GM19043 (cell line): ENCODE measurements at regions not wholly inside any gene's neighbourhood (a gene's known extent, or its start where the extent isn't known, plus 50 kb on each side); places are given as distances from the start of the nearest gene placed in this dataset.
A peak's percentile ranks its signal among the peaks of the same experiment; 100 is the strongest.
"Not testable (repeated sequence)": the region's sequence is repeated elsewhere in the genome, so short reads cannot be mapped to it uniquely, and the experiment has no call there.

Experiments
- ATAC-seq: cut with Tn5 transposase; IDR thresholded peaks from one replicate; pipeline ENCODE4 v1.9.1; 2021; ENCODE audit warnings: low read depth; ENCODE audit not compliant: unreplicated experiment

DNA sequence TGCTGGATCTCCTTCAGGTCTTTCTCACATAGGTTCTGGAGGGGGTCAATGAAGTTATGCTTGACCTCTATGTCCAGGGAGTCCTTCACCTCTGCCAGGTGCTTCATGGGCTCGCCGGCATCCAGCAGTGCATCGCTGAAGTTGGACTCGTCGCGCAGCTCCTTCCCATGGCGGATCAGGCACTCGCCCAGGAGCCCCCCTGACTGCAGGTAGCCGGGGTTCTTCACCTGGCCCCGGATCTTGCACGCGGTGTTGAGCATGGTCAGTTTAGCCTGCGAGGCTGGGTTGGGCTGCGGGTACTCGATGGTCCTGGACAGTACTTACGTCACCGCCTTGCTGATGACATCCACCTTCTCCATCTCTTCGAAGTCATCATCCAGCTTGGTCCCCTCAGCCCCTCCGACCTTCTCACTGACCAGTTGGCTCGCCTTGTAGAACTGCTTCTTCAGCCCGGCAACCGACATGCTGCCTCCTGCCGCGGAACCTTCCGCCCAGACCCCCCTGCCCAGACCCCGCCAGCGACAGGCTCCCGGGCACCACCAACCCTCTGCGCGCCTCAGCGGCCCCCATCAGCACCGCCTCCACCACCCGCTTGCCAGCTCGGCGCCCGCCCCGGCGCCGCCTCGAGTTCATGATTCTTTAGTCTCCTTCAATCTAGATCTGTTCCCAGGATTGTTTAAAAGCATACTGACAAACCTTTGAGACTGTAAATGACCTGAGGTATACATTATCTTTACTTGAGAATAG, 99.8 kb downstream of the KPNA2 start:
- no peak for ATAC-seq

GRCh38 chr17:68141050-68141449, 105.5 kb downstream of the KPNA2 start:
- no peak for ATAC-seq

DNA sequence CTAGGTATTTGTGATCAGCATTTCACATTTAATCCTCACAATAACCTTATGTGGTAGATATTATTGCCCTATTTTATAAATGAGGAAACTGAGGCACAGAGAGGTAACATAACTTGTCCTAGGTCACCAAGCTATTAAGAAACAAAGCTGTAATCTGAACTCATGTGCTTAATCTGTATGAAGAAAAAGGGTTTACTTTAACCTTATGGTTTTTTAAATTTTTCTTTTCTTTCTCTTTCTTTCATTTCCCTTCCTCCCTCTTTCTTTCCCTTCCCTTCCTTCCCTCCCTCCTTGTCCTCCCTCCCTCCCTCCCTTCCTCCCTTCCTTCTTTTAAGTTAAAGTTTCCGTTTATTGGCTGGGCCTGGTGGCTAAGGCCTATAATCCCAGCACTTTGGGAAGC, 105.2 kb upstream of the AMZ2 start:
- ATAC-seq, result no peak

DNA sequence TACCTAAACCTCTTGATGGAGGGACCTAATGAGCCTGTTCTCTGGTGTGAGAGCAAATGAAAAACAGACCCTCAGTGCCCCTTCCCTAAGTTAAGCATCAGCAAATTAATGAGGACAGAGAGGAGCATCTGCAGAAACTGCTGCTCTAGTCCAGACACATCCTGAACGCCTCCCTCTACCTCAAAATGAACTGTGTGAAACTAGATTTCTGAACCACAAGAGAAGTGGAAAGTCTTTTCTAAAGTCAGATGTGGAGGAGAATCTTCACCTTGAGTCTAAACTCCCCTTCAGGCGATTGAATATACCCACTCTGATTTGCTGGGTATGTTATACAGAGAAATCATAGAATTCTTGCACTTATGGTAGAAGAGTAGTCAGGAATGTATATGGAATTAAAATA, 104.4 kb upstream of the AMZ2 start:
- no peak for ATAC-seq

DNA sequence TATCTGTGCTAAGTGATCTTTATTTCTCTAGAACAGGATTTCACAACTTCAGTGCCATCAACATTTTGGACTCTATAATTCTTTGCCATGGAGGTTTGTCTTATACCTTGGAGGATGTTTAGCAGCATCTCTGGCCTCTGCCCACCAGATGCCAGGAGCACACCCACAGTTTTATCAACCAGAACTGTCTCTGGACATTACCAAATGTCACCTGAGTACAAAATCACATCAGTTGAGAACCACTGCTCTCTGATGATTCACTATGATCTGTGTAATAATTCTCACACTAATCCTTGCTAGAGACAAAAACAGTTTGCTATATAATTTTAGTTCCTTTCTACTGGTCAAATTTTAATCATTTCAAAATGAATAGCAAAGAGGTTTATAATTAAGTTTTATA, 102.8 kb upstream of the AMZ2 start:
- no peak for ATAC-seq

DNA sequence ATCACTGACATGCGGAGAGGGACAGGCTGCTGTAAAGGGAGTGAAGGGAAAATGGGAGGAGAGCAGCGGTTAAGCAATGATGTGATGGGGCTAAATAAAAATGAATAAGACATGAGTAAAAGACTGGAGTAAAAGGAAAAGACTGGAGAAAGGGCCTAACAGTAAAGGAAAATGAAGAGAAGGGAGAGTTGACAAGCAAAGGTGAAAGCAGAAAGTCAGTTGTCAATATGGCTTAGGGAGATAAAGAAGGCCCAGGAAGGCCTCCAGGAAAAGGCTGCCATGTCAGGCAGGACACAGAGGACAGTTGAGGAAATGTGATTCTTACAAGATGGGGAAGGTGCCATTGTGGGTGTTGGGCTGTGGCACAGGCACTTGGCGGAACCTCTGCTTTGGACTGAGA, 98.9 kb upstream of the AMZ2 start:
- no peak for ATAC-seq

- no peak for ATAC-seq
Measured at GRCh38 chr17:68152161-68152571, 95.7 kb upstream of the AMZ2 start.

DNA sequence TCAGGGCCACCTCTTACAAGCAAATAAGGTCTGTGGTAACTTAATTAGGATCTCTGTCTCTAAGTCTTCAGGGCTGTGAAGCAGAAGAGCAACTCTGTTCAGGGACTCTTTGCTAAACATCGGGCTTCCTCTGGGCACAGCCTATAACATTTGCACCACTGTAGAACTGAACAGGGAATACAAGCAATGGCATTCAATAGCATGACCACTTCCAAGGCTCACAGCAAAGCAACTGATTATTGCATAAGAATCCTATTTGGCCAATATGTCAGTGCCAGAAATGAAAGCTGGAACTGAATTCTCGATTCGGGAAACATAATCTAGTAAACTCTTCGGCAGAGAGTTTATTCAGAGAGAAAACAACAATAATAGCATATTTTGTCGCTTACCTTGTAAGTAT, 92.2 kb upstream of the AMZ2 start:
- ATAC-seq, result no peak

- no peak for ATAC-seq
Measured at GRCh38 chr17:68161644-68162428, 86.0 kb upstream of the AMZ2 start.

DNA sequence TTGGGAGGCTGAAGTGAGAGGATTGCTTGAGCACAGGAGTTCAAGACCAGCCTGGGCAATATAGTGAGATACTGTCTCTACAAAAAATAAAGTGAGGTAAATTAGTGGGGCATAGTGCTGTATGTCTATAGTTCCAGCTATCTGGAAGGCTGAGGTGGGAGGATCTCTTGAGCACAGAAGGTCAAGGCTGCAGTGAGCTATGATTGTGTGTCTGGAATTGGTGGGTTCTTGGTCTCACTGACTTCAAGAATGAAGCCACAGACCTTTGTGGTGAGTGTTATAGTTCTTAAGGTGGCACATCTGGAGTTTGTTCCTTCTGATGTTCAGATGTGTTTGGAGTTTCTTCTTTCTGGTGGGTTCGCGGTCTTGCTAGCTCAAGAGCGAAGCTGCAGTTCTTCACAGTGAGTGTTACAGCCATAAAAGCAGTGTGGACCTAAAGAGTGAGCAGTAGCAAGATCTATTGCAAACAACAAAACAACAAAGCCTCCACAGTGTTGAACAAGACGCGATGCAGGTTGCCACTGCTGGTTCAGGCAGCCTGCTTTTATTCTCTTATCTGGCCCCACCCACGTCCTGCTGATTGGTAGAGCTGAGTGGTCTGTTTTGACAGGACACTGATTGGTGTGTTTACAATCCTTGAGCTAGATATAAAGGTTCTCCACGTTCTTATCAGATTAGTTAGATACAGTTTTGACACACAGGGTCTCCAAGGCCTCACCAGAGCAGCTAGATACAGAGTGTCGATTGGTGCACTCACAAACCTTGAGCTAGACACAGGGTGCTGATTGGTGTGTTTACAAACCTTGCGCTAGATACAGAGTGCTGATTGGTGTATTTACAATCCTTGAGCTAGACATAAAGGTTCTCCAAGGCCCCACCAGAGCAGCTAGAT, 79.3 kb upstream of the AMZ2 start:
- not testable (repeated sequence) for ATAC-seq

DNA sequence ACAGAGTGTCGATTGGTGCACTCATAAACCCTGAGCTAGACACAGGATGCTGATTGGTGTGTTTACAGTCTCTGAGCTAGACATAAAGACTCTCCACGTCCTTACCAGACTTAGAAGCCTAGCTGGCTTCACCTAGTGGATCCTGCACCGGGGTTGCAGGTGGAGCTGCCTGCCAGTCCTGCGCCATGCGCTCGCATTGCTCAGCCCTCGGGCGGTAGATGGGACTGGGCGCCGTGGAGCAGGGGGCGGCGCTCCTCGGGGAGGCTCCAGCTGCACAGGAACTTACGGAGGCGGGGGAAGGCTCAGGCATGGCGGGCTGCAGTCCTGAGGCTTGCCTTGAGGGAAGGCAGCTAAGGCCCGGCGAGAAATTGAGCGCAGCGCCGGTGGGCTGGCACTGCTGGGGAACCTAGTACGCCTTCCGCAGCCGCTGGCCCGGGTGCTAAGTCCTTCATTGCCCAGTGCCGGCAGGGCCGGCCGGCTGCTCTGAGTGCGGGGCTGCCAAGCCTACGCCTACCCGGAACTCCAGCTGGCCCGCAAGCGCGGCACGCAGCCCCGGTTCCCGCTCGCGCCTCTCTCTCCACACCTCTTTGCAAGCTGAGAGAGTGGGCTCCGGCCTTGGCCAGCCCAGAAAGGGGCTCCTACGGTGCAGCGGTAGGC, 78.5 kb upstream of the AMZ2 start:
- not testable (repeated sequence) for ATAC-seq

DNA sequence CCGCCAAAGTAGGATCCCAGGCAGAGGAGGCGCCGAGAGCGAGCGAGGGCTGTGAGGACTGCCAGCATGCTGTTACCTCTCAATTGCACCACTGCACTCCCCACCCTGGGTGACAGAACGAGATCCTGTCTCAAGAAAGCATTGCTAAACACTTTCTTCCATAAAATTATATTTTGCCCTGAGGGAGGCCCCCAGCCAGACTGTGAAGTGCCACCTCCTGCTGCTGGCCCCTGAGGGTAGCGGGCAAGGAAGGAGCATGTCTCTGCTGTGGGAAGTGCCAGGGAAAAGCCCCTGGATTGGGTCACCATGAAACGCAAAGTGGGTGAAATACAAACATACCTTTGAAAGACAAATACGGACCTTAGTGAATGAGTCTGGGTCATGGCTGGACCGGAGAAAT, 78.0 kb upstream of the AMZ2 start:
- ATAC-seq, result no peak

DNA sequence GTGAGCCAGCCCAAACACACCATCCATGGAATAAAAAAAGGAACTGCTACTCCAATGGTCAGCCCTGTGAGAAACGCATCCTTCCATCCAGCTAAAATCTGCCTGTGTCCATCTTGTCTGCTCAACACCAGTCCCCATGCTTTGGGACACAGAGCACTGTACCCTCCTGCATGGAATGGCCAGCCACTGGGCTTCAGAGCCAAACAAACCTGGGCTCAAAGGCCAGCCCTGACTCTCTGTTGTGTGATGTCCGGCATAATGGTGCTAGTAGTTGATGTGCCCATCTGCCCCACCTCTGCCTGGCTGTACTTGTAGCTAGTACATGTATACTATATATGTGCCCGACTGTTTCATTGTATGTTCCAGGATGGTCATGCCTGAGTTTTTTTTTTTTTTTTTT, 77.6 kb upstream of the AMZ2 start:
- ATAC-seq, result no peak

DNA sequence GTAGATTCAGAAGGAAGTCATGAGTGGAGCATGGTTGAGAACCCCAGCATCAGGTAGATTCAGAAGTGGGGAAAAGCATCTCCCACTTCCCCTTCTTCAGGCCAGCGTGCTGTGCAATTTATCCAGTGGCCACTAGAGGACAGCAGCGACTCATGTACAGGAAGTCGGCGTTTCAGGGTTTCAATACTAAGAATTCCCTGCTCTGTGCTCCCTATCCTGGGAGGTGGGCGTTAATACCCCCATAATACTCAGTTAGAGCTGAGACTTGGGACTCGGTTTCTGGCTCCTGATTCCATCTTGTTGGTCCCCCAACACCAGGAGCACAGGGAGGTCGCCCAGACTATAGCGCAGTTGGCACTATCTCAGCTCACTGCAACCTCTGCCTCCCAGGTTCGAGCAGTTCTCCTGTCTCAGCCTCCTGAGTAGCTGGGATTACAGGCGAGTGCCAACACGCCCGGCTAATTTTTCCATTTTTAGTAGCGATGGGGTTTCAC, 75.3 kb upstream of the AMZ2 start:
- ATAC-seq, result peak; percentile 61

DNA sequence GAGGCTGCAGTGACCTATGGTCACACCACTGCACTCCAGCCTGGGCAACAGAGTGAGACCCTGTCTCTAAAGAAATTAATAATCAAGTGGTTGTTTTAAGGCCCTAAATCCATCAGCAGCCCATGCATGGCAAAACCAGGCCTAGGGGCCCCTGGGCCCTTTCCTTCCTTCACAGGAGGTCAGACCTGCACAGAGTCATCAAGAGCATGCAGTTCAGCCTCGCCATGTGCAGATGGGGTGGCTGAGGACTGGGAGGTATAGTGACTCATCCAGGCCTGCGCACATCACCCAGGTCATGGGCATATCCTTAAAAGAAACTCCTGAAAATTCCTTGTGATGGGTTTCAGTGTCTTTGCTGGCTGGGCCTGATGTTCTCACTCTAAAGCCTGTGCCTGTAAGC, 72.4 kb upstream of the AMZ2 start:
- ATAC-seq, result no peak

- no peak for ATAC-seq
Measured at GRCh38 chr17:68175905-68176304, 71.9 kb upstream of the AMZ2 start.

DNA sequence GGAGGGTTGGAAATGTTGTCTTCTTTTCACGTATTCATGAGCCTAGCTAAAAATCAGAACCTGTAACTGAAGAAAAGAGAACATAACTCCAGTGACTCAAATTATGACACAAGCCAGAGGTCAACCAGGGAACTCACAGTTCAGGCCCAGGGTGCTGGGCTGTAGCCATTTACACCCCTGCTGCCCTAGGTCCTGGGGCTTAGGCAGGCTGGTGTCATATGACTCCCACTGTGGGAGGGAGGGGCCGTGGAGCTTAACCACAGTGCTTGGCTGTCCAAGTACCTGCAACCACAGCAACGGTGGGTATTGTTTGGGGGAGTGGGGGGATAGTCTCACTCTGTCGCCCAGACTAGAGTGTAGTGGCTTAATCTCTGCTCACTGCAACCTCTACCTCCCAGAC, 71.1 kb upstream of the AMZ2 start:
- no peak for ATAC-seq

DNA sequence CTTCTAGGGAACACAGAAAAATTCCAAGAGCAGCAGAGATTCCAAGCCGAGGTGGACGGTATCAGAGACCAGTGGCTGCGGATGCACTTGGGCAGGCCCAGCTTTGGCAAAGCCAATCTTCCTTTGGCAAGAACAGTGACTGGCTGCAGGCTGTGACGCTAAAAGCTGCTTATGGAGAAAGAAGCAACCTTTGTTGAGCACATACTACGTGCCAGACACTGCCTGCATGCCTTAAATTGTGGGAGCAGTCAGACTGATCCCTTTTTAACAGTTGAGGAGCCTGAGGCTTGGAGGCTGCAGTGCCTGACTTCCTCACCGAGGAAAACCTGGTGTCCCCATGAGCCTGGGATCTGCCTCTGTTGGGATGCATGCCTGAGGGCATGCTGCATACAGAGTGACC, 69.0 kb upstream of the AMZ2 start:
- ATAC-seq, result no peak

- ATAC-seq, result no peak
Measured at GRCh38 chr17:68179236-68179925, 68.5 kb upstream of the AMZ2 start.

DNA sequence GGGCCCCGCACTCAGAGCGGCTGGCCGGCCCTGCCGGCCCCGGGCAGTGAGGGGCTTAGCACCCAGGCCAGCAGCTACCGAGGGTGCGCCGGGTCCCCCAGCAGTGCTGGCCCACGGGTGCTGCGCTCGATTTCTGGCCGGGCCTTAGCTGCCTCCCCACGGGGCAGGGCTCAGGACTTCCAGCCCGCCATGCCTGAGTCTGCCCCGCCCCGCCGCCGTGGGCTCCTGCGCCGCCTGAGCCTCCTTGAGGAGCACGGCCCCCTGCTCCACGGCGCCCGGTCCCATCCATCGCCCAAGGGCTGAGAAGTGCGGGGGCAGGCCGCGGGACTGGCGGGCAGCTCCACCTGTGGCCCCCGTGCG, 67.9 kb upstream of the AMZ2 start:
- ATAC-seq, result no peak
